AG04450 (cell line): ENCODE measurements at regions not wholly inside any gene's neighbourhood (a gene's known extent, or its start where the extent isn't known, plus 50 kb on each side); places are given as distances from the start of the nearest gene placed in this dataset.
A peak's percentile ranks its signal among the peaks of the same experiment; 100 is the strongest.

ENCODE experiments used
- CTCF ChIA-PET: fragments of 300-600, 350-600 bp; formaldehyde crosslinking; extraction: SDS; loops from one replicate; lab custom pipeline; 2022; ENCODE audit warnings: antibody characterized with exemption, inconsistent platforms; lab: Charles Lee
- POLR2A ChIA-PET: fragments of 350-600 bp; formaldehyde crosslinking; extraction: SDS; loops from one replicate; lab custom pipeline; 2021; ENCODE audit warnings: antibody characterized with exemption, inconsistent platforms; lab: Yijun Ruan, JAX
- DNase-seq: peaks from one replicate; pipeline ENCODE4 v3.0.0-alpha.2; 2011; ENCODE audit warnings: low read depth, low spot score
- H3K27ac ChIP-seq: one replicate; pipeline ENCODE4 v1.5.1; 2012; ENCODE audit warnings: low read depth, low read length, control low read depth
- H3K27me3 ChIP-seq: one replicate; pipeline ENCODE4 v1.6.0; 2012; ENCODE audit warnings: low read length; ENCODE audit not compliant: control insufficient read depth, insufficient read depth
- H3K4me3 ChIP-seq: 2 replicates; pipeline ENCODE4 v1.5.1; 2011; ENCODE audit warnings: mild to moderate bottlenecking, low read depth, low read length, control low read depth
- H3K9me3 ChIP-seq: 2 replicates; pipeline ENCODE4 v1.5.1; 2012; ENCODE audit warnings: low read length; ENCODE audit not compliant: control insufficient read depth, insufficient read depth
- TF ChIP-seq, protein P1 (sequence below): IDR thresholded peaks from 2 replicates; pipeline ENCODE4 v1.5.1; 2011; ENCODE audit warnings: low read depth, low read length, control low read depth, inconsistent platforms

DNA sequence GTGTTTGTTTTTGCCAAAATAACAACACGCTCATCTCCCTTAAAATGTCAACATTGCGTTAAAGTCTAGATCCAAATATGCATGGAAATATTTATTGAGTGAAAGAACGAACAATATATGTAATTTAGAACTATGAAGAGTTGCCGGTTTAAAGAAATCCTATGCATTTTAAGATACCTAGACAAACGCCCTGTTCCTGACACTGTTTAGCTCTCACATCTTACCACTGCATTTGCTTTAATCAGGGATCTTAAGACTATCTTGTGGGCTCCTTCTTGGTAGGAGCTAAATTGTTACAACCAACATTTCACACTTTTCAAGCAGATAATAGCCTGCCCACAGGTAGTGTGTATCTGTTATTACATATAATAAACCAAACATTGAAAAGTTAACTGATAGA, 96.6 kb upstream of the RPS6KA3 start:
- POLR2A ChIA-PET: no interaction called here
- TF ChIP-seq, protein P1, sequence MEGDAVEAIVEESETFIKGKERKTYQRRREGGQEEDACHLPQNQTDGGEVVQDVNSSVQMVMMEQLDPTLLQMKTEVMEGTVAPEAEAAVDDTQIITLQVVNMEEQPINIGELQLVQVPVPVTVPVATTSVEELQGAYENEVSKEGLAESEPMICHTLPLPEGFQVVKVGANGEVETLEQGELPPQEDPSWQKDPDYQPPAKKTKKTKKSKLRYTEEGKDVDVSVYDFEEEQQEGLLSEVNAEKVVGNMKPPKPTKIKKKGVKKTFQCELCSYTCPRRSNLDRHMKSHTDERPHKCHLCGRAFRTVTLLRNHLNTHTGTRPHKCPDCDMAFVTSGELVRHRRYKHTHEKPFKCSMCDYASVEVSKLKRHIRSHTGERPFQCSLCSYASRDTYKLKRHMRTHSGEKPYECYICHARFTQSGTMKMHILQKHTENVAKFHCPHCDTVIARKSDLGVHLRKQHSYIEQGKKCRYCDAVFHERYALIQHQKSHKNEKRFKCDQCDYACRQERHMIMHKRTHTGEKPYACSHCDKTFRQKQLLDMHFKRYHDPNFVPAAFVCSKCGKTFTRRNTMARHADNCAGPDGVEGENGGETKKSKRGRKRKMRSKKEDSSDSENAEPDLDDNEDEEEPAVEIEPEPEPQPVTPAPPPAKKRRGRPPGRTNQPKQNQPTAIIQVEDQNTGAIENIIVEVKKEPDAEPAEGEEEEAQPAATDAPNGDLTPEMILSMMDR: no peak
- CTCF ChIA-PET: no interaction called here
- Histone ChIP-seq H3K27me3 (no peaks in the 10 kb centered on the region), H3K9me3 (no peaks in the 10 kb centered on the region; the same call in 1 of the 2 replicates), H3K4me3 (no peak overlapping the region), H3K27ac (no peak overlapping the region)
- no peak for DNase-seq

DNA sequence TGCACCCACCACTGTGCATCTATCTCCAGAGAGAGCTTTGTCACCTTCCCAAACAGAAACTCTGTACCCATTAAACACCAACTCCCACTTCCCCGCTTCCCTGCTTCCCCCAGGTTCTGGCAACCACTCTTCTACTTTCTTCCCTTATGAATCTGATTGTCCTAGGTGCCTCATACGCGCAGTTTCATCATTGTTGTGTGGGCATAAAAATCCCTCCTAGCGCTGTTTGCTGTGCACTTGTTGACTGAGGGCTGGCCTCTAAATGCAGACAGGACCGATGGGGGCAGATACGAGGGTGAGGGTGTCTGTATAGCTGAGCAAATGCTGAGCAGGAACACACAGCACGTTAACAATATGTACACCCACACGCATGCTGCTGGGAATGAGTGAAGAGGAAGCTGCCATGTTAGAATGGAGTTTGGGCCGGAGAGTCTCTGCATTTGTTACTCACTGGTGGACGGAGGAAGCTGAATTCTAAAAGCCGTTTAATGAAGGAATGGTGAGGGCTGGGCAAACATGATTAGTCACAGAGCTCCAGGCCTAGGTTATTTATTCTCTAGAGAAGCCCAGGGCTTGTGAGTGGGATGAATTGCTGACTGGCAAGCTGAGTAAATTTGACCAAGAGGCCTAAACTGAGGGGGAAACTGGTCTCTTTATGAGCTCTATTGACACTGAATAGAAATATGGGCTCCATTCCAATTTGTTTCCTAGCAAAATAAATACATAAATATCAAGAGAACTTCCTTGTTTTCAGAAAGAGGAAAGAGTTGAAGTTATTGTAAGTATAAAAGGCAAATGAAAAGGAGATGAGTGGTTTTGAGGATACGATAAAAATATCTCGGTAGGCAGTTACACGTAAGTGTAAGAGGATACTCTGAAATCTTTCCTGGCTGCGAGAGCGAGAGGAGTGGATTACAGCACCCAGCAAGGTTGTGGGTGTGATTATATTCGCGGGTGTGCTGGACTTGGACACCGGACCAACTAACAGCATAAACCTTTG, 95.9 kb upstream of the RPS6KA3 start:
- peak overlapping the region; percentile 78 for H3K27ac ChIP-seq
- DNase-seq: no peak
- H3K4me3 ChIP-seq: no peak overlapping the region
- no peaks in the 10 kb centered on the region for H3K27me3 ChIP-seq
- ChIA-PET POLR2A (interaction anchor here (0.6 to 1.2 kb wide), 3 partner anchors 33 to 77 kb away, joined by 4 to 14 read pairs (median 8); no protein-coding TSS in a partner anchor), CTCF (no interaction called here)
- TF ChIP-seq, protein P1: no peak
- H3K9me3 ChIP-seq: no peaks in the 10 kb centered on the region; the same call in 1 of the 2 replicates

DNA sequence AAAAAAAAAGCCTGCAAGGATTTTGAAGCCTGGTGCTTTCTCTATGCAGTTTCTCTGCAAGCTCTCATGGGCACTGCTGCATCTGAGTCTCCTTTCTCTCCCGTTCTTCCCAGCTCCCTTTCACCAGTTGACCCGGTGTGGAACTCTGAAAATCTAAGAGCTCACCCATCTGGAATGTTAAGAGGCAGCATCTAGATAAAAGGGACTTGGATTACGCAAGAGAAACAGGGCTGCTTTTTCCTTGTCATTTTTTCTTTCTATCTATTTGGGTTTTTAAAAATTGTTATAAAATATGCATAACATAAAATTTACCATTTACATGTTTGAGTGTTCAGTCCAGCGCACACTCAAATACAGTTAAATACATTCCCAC, 95.2 kb upstream of the RPS6KA3 start:
- POLR2A ChIA-PET: interaction anchor here (0.6 to 1.2 kb wide), 4 partner anchors 33 to 95 kb away, joined by 3 to 14 read pairs (median 6); partner anchors contain the start of gene RPS6KA3
- Histone ChIP-seq H3K27ac (peak overlapping the region; percentile 78), H3K27me3 (no peaks in the 10 kb centered on the region), H3K9me3 (no peaks in the 10 kb centered on the region; the same call in 1 of the 2 replicates), H3K4me3 (no peak overlapping the region)
- TF ChIP-seq, protein P1: no peak
- CTCF ChIA-PET: interaction anchor here (0.7 kb wide), 1 partner anchor 168 kb away, joined by 10 read pairs; no protein-coding TSS in a partner anchor
- DNase-seq: no peak

DNA sequence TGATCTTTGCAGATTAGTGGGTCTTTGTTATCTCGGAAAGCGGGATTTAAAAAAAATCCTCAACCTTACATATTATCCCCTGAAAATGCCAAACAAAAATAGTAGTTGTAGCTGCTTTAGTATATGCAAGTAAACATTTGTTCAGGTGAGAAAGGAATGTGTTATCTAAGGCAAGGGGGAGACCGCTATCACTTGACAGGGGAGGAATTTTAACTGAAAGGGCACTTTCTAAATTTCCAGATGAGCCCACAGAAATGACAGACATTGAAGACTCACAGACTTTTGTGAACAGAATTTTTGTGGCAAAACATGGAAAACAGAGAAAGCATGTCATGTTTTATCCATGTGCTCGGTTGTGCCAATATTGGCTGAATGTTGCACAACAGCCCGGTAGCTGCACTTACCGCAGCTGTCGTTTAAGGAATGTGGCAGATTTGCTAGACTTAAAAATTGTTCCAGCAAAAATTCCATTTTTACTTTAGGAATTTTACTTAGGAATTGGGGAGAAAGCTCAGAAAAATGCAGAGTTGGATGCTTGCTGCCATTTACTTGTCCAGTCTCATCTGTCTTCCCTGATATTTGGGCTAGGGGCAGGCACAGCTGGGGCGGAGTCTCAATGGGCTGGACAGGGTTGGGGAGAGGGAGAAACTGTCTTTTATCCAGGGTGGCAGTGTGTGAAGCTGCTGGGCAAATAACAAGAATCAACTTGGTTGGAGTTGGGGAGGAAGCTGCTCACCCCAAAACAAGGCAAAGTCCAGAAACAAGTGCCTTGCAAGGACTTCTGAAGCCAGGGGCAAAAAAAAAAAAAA, 94.6 kb upstream of the RPS6KA3 start:
- H3K9me3 ChIP-seq: no peaks in the 10 kb centered on the region
- H3K27me3 ChIP-seq: no peaks in the 10 kb centered on the region
- DNase-seq: no peak
- H3K27ac ChIP-seq: peak overlapping the region; percentile 77
- no peak overlapping the region for H3K4me3 ChIP-seq
- ChIA-PET CTCF (interaction anchor here (0.7 kb wide), 1 partner anchor 168 kb away, joined by 10 read pairs; no protein-coding TSS in a partner anchor), POLR2A (interaction anchor here (0.7 to 1.2 kb wide), 3 partner anchors 34 to 94 kb away, joined by 3 to 14 read pairs (median 4); partner anchors contain the start of gene RPS6KA3)
- TF ChIP-seq, protein P1: no peak
